ENCODE measurements at regions not wholly inside any gene's neighbourhood (a gene's known extent, or its start where the extent isn't known, plus 50 kb on each side); places are given as distances from the start of the nearest gene placed in this dataset.
"Not testable (repeated sequence)": the region's sequence is repeated elsewhere in the genome, so short reads cannot be mapped to it uniquely, and the experiment has no call there.

- no peak for DNase-seq
Observed at GRCh38 chr10:63675171-63675570, 154.0 kb downstream of the REEP3 start.

- no peak for DNase-seq
Observed at GRCh38 chr10:63677001-63677400, 155.8 kb downstream of the REEP3 start.

DNA sequence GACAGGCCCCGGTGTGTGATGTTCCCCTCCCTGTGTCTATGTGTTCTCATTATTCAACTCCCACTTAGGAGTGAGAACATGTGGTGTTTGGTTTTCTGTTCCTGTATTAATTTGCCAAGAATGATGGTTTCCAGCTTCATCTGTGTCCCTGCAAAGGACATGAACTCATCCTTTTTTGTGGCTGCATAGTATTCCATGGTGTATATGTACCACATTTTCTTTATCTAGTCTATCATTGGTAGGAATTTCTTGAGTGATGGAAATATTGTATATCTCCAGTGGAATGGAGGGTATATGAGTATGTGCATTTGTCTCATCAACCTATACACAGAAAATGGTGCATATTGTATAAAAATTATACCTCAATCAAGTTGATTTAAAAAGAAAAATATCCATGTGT is 159.3 kb downstream of the REEP3 start:
- DNase-seq: not testable (repeated sequence)

DNA sequence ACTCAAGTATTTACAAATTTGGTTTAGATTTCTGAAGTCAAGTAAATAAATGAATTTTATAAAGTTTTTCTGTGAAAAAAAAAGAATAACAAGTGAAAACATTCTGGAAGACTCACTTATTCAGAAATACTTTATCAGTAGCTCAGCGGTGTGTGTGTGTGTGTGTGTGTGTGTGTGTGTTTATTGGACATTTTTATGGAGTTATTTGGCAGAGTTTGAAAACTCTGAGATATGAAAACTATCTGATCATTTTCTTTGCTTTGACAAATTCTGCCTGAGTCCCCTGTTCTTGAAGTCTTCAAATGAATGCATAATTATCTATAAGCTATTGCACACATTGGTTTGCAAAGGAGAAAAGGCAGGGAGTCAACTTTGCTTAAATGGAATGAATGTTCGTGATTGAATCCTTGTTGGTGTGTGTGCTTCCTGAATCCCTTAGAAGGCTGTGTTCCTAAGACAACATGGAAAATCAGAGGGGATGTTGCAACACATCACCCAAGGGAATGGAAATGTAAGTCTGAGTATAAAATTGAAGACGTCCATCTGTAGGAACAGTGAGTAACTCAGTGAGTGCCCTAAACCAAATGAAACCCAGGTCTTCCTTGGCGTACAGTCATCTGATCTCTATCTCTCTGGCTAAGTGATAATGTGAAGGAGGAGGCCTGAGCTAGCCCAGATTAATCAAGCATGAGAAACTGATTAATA is 160.9 kb downstream of the REEP3 start:
- DNase-seq: no peak

- not testable (repeated sequence) for DNase-seq
Observed at GRCh38 chr10:63682698-63683052, 161.5 kb downstream of the REEP3 start.

DNA sequence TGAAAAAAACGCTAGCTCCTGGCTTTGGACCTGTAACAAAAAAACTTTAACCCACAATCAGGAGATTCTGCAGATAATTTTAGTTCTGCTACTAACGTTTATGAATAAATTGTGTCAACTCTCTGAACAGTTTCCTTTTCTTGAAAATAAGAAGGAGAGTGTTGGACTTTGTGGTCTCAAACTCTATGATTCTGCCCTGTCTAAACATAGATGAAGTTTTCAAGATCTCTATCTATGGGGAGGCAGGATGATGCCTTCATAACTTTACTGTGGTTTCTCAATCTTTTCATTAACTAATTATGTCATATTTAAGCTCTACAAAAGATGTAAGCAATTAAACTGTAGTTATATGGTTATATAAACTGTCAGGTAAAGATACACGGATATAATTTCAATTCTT is 162.0 kb downstream of the REEP3 start:
- DNase-seq: no peak

DNA sequence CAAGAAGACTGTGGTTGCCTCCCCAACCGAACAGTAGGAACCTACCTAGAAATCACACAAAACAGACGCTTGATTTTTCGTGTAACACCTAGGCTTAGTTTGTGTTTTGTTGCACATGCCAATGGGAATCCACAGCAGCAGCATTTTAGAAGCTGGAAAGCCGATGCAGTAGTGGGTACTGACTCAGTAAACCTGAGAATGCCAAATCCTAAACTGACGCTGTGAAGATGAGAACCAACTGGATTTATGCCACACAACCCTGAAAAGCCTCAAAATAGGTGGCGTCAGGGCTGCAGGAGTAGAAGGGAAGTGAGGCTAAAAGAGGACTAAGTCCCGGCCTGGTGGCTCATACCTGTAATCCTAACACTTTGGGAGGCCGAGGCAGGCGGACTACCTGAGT is 162.5 kb downstream of the REEP3 start:
- no peak for DNase-seq

DNA sequence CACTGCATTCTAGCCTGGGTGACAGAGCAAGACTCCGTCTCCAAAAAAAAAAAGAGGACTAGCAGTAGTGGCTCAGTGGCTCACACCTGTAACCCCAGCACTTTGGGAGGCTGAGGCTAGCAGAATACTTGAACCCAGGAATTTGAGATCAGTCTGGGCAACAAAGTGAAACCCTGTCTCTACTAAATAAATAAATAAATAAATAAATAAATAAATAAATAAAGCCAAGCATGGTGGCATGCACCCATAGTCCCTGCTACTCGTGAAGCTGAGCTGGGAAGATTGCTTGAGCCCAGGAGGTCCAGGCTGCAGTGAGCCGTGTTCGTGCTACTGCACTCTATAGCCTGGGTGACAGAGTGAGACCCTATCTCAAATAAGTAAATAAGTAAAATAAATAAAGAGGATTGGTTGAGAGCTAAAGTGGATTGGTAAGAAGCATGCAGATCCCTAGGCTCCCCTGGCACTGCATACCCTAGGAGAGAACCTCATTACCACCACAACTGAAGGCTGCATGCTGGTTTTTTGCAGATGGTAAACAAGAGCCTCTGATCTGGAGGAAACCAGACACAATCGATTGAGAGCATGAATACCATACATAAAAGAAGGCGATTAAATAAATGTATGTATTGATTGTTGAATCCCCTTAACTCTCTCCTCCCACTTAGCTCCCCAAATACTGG is 163.2 kb downstream of the REEP3 start:
- DNase-seq: no peak

- DNase-seq: no peak
Observed at GRCh38 chr10:63689768-63690167, 168.6 kb downstream of the REEP3 start.

- DNase-seq: no peak
Observed at GRCh38 chr10:63692220-63692896, 171.2 kb downstream of the REEP3 start.

DNA sequence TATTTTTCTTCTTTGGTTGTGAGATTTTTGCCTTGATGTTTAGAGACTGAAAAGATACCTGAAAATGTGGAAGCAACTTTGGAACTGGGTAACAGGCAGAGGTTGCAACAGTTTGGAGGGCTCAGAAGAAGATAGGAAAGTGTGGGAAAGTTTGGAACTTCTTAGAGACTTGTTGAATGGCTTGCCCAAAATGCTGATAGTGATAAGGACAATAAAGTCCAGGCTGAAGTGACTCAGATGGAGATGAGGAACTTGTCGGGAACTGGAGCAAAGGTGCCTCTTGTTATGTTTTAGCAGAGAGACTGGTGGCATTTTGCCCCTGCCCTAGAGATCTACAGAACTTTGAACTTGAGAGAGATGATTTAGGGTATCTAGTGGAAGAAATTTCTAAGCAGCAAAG is 171.8 kb downstream of the REEP3 start:
- DNase-seq: not testable (repeated sequence)

DNA sequence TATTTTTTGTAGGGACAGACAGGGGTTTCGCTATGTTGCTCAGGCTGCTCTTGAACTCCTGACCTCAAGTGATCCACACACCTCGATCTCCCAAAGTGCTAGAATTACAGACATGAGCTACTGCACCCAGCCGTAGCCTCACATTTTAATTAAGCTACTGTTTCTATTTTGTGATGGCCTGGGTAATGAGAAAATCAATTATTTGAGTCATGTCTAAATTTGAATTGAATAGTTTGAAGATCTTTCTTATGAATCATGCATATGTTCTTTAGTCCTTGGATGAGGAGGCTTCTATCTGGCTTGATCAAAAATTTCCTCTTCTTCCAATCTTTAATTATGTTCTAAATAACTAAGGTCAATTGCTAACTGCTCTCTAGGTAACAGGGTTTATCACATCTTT is 175.0 kb downstream of the REEP3 start:
- DNase-seq: no peak

DNA sequence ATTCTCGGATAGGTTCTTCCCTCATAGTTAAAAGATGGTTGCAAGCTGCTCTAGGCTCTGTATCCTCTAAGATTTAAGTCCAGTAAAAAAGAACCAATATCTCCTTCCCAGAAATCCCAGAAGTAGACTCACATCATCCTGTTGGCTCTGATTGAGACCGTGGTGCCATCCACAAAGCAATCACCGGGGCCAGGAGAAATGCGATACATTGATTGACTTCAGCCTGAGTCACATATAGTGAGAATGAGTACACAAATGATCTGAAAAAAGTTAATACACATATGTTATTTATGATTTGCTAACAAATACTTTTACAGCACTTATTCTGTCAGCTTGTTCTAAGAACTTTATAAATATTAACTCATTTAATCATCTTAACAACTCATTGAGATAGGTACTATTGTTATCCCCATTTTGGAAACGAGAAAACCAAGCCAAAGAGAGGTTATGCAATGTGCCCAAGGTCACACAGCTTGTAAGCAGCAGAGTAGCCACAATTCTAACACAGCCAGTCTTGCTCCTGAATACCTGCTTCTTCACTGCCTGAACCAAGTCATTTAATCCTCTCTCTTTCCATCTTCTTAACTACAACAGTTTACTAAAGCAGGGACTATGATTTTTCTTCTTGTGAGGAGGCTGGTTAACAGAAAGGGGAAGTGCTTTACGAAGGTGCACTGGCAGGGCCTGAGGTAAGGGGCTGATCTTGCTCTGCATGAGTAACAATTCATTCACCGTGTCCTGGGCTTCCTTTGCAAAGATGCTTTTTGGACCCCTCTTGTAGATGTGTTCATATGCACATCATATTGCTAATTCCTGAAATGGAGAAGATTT is 177.0 kb downstream of the REEP3 start:
- DNase-seq: no peak

- no peak for DNase-seq
Observed at GRCh38 chr10:63698787-63699150, 177.6 kb downstream of the REEP3 start.

GRCh38 chr10:63699785-63700613 is 178.8 kb downstream of the REEP3 start:
- DNase-seq: peak; percentile 16

GRCh38 chr10:63700631-63701156 is 179.5 kb downstream of the REEP3 start:
- DNase-seq: no peak

GRCh38 chr10:63702092-63702491 is 180.9 kb downstream of the REEP3 start:
- DNase-seq: peak; percentile 70

DNA sequence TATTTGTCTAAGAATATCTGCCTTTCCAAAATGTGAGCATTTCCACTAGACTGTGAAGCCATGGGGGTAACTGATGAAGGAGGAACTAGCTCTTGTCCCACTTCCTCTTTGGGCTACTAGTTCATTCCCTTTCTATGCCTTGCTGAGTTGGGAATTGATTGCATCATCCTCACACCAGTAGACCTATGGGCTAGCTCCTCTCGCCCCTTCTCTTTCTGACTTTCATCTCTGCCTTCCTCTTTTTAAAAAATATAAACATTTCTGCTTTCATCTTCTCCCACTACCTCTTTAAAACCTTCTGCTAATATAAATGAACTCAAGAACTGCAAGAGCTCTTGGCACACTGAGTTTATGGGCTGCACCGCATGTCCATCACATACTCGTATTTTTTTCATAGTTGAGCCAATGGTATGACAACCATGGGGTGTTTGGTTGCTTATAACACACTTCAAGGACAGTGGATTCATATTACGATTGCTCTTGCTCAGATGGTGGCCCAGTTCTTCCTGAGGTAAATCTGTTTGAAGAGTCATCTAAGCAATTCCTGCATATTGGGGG is 182.0 kb downstream of the REEP3 start:
- peak; percentile 79 for DNase-seq

- DNase-seq: peak; percentile 79
Observed at GRCh38 chr10:63703740-63704345, 182.6 kb downstream of the REEP3 start.

DNA sequence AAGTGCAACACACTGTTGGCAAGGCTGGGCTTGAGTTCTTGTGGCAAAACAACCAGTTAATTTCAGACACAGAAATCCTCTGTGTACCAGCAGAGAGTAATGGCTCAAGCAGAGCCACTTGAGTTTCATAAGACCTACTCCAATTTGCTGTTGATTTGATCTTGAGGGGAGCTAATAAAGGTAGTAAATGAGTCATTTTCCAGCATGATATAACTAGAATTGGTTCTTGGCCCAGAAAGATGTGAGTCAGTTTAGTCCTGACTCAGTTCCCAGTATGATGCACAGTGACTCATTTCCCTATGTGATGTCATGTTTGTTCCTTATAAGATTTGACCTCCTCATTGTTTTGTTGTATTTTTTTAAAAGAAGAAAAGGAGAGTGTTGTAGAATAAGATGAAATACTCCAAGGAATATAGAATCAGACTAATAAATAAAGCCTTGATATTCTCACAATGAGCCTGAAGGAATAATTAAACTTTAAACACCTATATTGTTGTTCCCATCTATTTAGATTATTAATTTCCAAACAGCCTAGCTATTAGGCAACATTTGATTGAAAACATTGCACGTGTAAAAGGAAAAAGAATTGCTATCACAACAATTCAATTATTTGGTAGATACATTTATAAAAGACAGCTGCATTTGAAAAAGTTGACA is 186.2 kb downstream of the REEP3 start:
- no peak for DNase-seq

GRCh38 chr10:63708421-63708820 is 187.2 kb downstream of the REEP3 start:
- DNase-seq: no peak
